GM12864 (cell line): ENCODE measurements at regions not wholly inside any gene's neighbourhood (a gene's known extent, or its start where the extent isn't known, plus 50 kb on each side); places are given as distances from the start of the nearest gene placed in this dataset.
A peak's percentile ranks its signal among the peaks of the same experiment; 100 is the strongest.
"Not testable (repeated sequence)": the region's sequence is repeated elsewhere in the genome, so short reads cannot be mapped to it uniquely, and the experiment has no call there.

ENCODE experiments used
- DNase-seq: peaks from one replicate; pipeline ENCODE4 v3.0.0-alpha.2; 2011; ENCODE audit warnings: low read depth
- H3K4me3 ChIP-seq: 2 replicates; pipeline ENCODE4 v1.5.1; 2011; ENCODE audit warnings: mild to moderate bottlenecking, low read depth, low read length, control low read depth
- CTCF ChIP-seq: IDR thresholded peaks from 2 replicates; pipeline ENCODE4 v1.5.1; 2011; ENCODE audit warnings: low read depth, mild to moderate bottlenecking, moderate library complexity, low read length, control low read depth, inconsistent platforms; ENCODE audit errors: missing control alignments

GRCh38 chr12:94832105-94832504 is 171.4 kb downstream of the NDUFA12 start:
- no peak for DNase-seq
- H3K4me3 ChIP-seq = no peak overlapping the region; the same call in 1 of the 2 replicates
- TF ChIP-seq CTCF = no peak

- no peak for TF ChIP-seq CTCF
- peak; percentile 98 for DNase-seq
- H3K4me3 ChIP-seq = peak overlapping the region; percentile 22
Observed at GRCh38 chr12:94831081-94831751, 172.3 kb downstream of the NDUFA12 start.

- no peak overlapping the region for H3K4me3 ChIP-seq
- no peak for DNase-seq
- TF ChIP-seq CTCF = no peak
Observed at GRCh38 chr12:94829552-94829951, 173.9 kb downstream of the NDUFA12 start.

- no peak overlapping the region for H3K4me3 ChIP-seq
- TF ChIP-seq CTCF = no peak
- DNase-seq = no peak
Observed at GRCh38 chr12:94819011-94819410, 168.7 kb upstream of the TMCC3 start.

- peak overlapping the region; percentile 34; the same call in 1 of the 2 replicates for H3K4me3 ChIP-seq
- no peak for TF ChIP-seq CTCF
- no peak for DNase-seq
Observed at GRCh38 chr12:94817695-94818075, 167.3 kb upstream of the TMCC3 start.

GRCh38 chr12:94817201-94817600 is 166.8 kb upstream of the TMCC3 start:
- H3K4me3 ChIP-seq = peak overlapping the region; percentile 34; the same call in 1 of the 2 replicates
- DNase-seq = not testable (repeated sequence)

GRCh38 chr12:94816746-94817145 is 166.4 kb upstream of the TMCC3 start:
- not testable (repeated sequence) for H3K4me3 ChIP-seq, DNase-seq

- TF ChIP-seq CTCF = no peak
- DNase-seq = no peak
- no peak overlapping the region for H3K4me3 ChIP-seq
Observed at GRCh38 chr12:94815958-94816357, 165.6 kb upstream of the TMCC3 start.
